Endothelial cell (in vitro differentiated cells): ENCODE measurements at regions not wholly inside any gene's neighbourhood (a gene's known extent, or its start where the extent isn't known, plus 50 kb on each side); places are given as distances from the start of the nearest gene placed in this dataset.
"Not testable (repeated sequence)": the region's sequence is repeated elsewhere in the genome, so short reads cannot be mapped to it uniquely, and the experiment has no call there.

ENCODE experiments used
- DNase-seq: peaks from one replicate; pipeline ENCODE4 v3.0.0; 2021; ENCODE audit warnings: low spot score
- H3K27ac Mint-ChIP-seq: one replicate; pipeline ENCODE4 v1.8.0; 2021; ENCODE audit warnings: mixed read lengths, inconsistent platforms; ENCODE audit not compliant: unreplicated experiment
- H3K27me3 Mint-ChIP-seq: one replicate; pipeline ENCODE4 v1.8.0; 2021; ENCODE audit warnings: mild to moderate bottlenecking, moderate library complexity, mixed read lengths, inconsistent platforms; ENCODE audit not compliant: unreplicated experiment
- H3K36me3 Mint-ChIP-seq: one replicate; pipeline ENCODE4 v1.8.0; 2021; ENCODE audit warnings: mild to moderate bottlenecking, low read depth, mixed read lengths, inconsistent platforms; ENCODE audit not compliant: unreplicated experiment
- H3K4me1 Mint-ChIP-seq: one replicate; pipeline ENCODE4 v1.8.0; 2021; ENCODE audit warnings: mild to moderate bottlenecking, mixed read lengths, inconsistent platforms; ENCODE audit not compliant: unreplicated experiment
- H3K4me3 Mint-ChIP-seq: one replicate; pipeline ENCODE4 v1.8.0; 2021; ENCODE audit warnings: mild to moderate bottlenecking, mixed read lengths, inconsistent platforms; ENCODE audit not compliant: unreplicated experiment
- H3K9me3 Mint-ChIP-seq: one replicate; pipeline ENCODE4 v1.8.0; 2021; ENCODE audit warnings: mixed read lengths, inconsistent platforms; ENCODE audit not compliant: unreplicated experiment
- TF ChIP-seq, protein P1 (sequence below): fragments of 200-600 bp; sonication (generic); IDR thresholded peaks from one replicate; pipeline ENCODE4 v1.5.0; 2021; ENCODE audit warnings: antibody characterized with exemption; ENCODE audit not compliant: unreplicated experiment

DNA sequence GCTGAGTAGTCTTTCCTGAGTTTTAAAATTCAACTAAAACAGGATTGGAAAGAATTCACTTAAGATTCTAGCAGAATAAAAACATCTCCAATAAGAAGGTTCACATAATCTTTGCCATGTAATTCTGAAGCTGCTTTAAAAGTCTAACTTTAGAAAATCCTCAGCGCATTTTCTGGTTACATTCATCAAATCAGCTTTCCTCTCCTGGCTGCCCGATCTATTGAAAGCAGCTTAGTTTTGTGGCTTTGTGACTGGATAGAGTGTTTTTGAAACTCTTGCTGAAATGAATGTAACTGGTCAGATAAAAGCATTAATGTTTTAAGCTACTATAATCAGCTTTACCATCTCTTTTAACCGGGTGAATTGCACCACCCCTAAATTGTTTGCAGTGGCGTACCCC lies 66.8 kb downstream of the DOP1B start:
- H3K4me3 Mint-ChIP-seq: no peak overlapping the region
- no peaks in the 10 kb centered on the region for H3K4me1 Mint-ChIP-seq
- H3K27me3 Mint-ChIP-seq: no peaks in the 10 kb centered on the region
- no peaks in the 10 kb centered on the region for H3K9me3 Mint-ChIP-seq
- TF ChIP-seq, protein P1, sequence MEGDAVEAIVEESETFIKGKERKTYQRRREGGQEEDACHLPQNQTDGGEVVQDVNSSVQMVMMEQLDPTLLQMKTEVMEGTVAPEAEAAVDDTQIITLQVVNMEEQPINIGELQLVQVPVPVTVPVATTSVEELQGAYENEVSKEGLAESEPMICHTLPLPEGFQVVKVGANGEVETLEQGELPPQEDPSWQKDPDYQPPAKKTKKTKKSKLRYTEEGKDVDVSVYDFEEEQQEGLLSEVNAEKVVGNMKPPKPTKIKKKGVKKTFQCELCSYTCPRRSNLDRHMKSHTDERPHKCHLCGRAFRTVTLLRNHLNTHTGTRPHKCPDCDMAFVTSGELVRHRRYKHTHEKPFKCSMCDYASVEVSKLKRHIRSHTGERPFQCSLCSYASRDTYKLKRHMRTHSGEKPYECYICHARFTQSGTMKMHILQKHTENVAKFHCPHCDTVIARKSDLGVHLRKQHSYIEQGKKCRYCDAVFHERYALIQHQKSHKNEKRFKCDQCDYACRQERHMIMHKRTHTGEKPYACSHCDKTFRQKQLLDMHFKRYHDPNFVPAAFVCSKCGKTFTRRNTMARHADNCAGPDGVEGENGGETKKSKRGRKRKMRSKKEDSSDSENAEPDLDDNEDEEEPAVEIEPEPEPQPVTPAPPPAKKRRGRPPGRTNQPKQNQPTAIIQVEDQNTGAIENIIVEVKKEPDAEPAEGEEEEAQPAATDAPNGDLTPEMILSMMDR: no peak
- H3K36me3 Mint-ChIP-seq: no peaks in the 10 kb centered on the region
- no peak for DNase-seq
- no peak overlapping the region for H3K27ac Mint-ChIP-seq

DNA sequence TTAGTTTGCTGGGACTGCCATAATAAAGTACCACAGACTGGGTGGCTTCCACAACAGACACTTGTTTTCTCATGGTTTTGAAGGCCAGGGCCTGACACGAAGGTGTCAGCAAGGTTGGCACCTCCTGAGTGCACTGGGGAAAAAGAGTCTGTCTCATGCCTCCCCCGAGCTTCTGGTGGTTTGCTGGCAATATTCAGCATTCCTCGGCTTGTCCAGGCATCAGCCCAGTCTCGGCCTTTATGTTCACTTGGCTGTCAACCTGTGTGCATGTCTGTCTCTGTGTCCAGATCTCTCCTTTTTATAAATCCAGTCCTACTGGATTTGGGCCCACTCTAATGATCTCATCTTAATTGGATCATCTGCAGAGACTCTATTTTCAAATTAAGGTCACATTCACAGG lies 72.6 kb downstream of the DOP1B start:
- TF ChIP-seq, protein P1: no peak
- Mint-ChIP-seq H3K27me3 (no peaks in the 10 kb centered on the region), H3K9me3 (no peaks in the 10 kb centered on the region), H3K36me3 (peaks cover 6% of the 10 kb centered on the region), H3K4me3 (no peak overlapping the region), H3K4me1 (no peaks in the 10 kb centered on the region), H3K27ac (no peak overlapping the region)
- DNase-seq: no peak

DNA sequence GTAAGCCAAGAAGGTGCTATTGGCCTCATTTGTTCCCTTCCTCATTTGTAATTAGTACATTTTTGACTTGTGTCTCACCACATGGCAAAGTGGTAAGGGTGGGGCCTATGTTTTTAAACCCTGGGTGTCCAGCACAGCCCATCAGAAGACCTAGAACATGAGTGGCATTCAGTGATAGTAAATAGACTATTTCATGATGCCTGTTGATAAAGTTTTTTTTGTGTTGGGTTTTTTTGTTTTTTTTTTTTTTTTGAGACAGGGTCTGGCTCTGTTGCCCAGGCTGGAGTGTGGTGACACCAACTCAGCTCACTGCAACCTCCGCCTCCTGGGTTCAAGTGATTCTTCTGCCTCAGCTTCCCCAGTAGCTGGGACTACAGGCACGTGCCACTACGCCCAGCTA lies 74.8 kb downstream of the DOP1B start:
- not testable (repeated sequence) for H3K36me3 Mint-ChIP-seq, H3K4me3 Mint-ChIP-seq, H3K4me1 Mint-ChIP-seq, DNase-seq, H3K27me3 Mint-ChIP-seq, H3K9me3 Mint-ChIP-seq, H3K27ac Mint-ChIP-seq

DNA sequence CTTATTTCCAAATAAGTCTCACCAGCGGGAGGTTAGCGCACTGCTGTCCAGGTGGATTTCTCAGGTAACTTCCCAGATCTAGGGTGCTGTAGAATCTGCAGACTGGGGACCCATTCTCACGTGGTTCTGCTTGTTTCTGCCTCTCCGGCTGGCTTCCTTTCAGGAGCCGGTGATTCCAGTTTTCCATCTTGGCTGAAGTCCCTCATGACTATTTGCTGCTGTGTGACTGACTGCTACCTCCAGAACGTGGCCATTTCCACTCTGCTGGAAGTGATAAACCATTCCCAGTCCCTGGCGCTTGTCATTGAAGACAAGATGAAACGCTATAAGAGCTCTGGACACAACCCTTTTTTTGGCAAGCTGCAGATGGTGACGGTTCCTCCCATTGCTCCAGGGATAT lies 76.0 kb downstream of the DOP1B start:
- Mint-ChIP-seq H3K4me3 (no peak overlapping the region), H3K9me3 (no peaks in the 10 kb centered on the region), H3K27ac (no peak overlapping the region), H3K27me3 (peaks cover 2% of the 10 kb centered on the region), H3K4me1 (peaks cover 3% of the 10 kb centered on the region), H3K36me3 (peaks cover 6% of the 10 kb centered on the region)
- TF ChIP-seq, protein P1: no peak
- DNase-seq: no peak

DNA sequence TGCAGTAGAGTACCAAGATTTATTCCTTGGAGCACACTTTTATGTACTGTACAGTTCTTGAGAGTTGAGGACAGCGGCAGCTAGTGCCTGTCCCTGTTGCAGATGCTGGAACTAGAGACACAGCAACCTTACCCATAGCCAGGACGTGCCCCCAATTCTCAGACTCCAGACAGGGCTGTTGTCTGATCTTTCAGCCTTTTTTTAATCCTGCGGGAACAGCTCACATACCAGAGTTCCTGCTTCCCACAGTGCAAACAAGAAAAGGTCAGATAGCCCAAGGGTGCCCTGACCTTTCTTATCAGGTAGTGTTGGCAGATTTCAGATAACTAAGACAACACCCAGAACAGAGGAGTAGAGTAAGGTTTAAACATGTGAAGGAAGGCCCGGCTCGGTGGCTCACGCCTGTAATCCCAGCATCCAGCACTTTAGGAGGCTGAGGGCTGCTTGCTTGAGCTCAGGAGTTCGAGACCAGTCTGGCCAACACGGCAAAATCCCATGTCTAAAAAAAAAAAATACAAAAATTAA lies 78.5 kb downstream of the DOP1B start:
- no peak for DNase-seq
- TF ChIP-seq, protein P1: no peak
- no peaks in the 10 kb centered on the region for H3K9me3 Mint-ChIP-seq
- H3K27ac Mint-ChIP-seq: no peak overlapping the region
- H3K36me3 Mint-ChIP-seq: peaks cover 6% of the 10 kb centered on the region
- peaks cover 2% of the 10 kb centered on the region for H3K27me3 Mint-ChIP-seq
- peaks cover 8% of the 10 kb centered on the region for H3K4me1 Mint-ChIP-seq
- no peak overlapping the region for H3K4me3 Mint-ChIP-seq
